ENCODE measurements at regions not wholly inside any gene's neighbourhood (a gene's known extent, or its start where the extent isn't known, plus 50 kb on each side); places are given as distances from the start of the nearest gene placed in this dataset.

GRCh38 chr3:30181178-30181465 lies 425.3 kb upstream of the TGFBR2 start:
- TF ChIP-seq CTCF (IDR thresholded peaks at IDR 0.05) (no peak), POLR2AphosphoS5 (IDR thresholded peaks at IDR 0.05; ENCODE audit: low read depth, low read length) (no peak), SIN3A (IDR thresholded peaks at IDR 0.05; ENCODE audit: borderline replicate concordance, insufficient read depth, low read depth, low read length) (no peak)

Data from Panc1 (cell line).